ENCODE measurements at regions not wholly inside any gene's neighbourhood (a gene's known extent, or its start where the extent isn't known, plus 50 kb on each side); places are given as distances from the start of the nearest gene placed in this dataset.

DNA sequence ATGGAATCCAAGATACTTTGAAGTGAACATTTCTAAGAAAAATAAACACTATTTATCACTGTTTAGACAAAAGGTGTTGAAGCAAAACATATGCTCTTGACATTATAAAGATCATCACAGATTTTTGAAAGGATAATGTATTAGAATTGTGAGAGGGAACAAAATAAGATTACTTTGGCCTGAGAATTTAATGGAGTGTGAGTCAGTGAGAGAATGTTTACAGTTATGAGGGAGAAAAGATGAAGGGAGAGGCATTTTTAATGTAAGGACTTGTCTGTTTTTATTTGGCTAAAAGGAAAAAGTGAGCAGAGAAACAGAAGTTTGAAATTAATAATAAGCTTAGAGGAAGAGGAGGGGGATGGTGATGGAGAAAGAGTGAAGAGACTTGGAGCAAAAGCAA, 1010.1 kb downstream of the EFNA5 start:
- H3K36me3 ChIP-seq, result no peaks in the 10 kb centered on the region
- no peak for DNase-seq (ENCODE audit: low read depth in 1 of 2, low spot score in 1 of 2)
- H3K4me3 ChIP-seq, result no peak overlapping the region
- no peaks in the 10 kb centered on the region for H3K4me1 ChIP-seq (ENCODE audit: low read depth)
- H3K27me3 ChIP-seq, result no peaks in the 10 kb centered on the region
- no peak overlapping the region for H3K27ac ChIP-seq
- H3K9me3 ChIP-seq (ENCODE audit: low read depth), result no peaks in the 10 kb centered on the region
- TF ChIP-seq, protein P1, sequence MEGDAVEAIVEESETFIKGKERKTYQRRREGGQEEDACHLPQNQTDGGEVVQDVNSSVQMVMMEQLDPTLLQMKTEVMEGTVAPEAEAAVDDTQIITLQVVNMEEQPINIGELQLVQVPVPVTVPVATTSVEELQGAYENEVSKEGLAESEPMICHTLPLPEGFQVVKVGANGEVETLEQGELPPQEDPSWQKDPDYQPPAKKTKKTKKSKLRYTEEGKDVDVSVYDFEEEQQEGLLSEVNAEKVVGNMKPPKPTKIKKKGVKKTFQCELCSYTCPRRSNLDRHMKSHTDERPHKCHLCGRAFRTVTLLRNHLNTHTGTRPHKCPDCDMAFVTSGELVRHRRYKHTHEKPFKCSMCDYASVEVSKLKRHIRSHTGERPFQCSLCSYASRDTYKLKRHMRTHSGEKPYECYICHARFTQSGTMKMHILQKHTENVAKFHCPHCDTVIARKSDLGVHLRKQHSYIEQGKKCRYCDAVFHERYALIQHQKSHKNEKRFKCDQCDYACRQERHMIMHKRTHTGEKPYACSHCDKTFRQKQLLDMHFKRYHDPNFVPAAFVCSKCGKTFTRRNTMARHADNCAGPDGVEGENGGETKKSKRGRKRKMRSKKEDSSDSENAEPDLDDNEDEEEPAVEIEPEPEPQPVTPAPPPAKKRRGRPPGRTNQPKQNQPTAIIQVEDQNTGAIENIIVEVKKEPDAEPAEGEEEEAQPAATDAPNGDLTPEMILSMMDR (IDR thresholded peaks at IDR 0.05; ENCODE audit: low read depth, low read length), result no peak

DNA sequence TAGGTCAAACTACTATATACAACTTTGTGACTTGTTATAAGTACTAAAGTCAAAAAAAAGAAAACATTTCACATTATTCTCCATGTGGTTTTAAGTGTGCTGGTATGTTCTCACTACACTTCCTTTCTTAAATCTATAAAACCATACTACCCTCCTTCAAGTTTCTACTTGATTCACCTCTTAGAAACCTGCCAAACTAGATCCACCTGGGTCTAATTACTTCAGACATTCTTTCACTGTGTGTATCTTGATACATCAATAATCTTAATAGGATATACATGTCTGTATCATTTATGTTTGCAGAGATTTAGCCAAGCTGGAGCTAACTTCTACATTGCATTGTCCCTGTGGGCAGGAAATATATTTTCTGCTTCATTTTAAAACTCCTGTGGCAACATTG, 1012.6 kb downstream of the EFNA5 start:
- H3K27ac ChIP-seq, result no peak overlapping the region
- H3K9me3 ChIP-seq (ENCODE audit: low read depth), result no peaks in the 10 kb centered on the region
- H3K4me1 ChIP-seq (ENCODE audit: low read depth), result no peaks in the 10 kb centered on the region
- DNase-seq (ENCODE audit: low read depth in 1 of 2, low spot score in 1 of 2), result no peak
- H3K27me3 ChIP-seq, result no peaks in the 10 kb centered on the region
- no peak overlapping the region for H3K4me3 ChIP-seq
- TF ChIP-seq, protein P1 (IDR thresholded peaks at IDR 0.05; ENCODE audit: low read depth, low read length), result no peak
- no peaks in the 10 kb centered on the region for H3K36me3 ChIP-seq

DNA sequence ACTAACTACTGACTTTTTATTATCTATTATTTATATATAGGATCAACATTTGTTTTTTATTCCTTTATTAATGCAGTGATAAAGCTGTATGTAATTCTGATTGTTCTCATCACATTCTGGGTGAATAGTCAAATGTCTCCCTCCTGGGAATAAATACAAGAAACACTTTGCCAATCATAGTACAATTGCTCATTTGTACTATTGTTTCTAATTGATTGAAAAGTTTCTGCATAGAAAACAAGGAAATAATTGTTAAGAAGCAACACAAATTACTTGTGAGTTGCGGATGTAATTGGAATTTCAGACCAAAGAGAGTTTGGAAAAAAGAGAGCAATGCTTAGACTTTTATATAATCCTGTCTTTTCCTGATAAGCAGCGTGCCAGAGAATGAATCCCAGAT, 1013.9 kb downstream of the EFNA5 start:
- TF ChIP-seq, protein P1 (IDR thresholded peaks at IDR 0.05; ENCODE audit: low read depth, low read length), result no peak
- Histone ChIP-seq H3K27ac (no peak overlapping the region), H3K27me3 (no peaks in the 10 kb centered on the region), H3K4me1 (ENCODE audit: low read depth) (no peaks in the 10 kb centered on the region), H3K9me3 (ENCODE audit: low read depth) (no peaks in the 10 kb centered on the region), H3K36me3 (no peaks in the 10 kb centered on the region), H3K4me3 (no peak overlapping the region)
- DNase-seq (ENCODE audit: low read depth in 1 of 2, low spot score in 1 of 2), result no peak

GRCh38 chr5:106649031-106649430, 1021.7 kb downstream of the EFNA5 start:
- no peaks in the 10 kb centered on the region for H3K9me3 ChIP-seq (ENCODE audit: low read depth)
- TF ChIP-seq, protein P1 (IDR thresholded peaks at IDR 0.05; ENCODE audit: low read depth, low read length), result no peak
- no peaks in the 10 kb centered on the region for H3K4me1 ChIP-seq (ENCODE audit: low read depth)
- H3K36me3 ChIP-seq, result no peaks in the 10 kb centered on the region
- no peak overlapping the region for H3K27ac ChIP-seq
- DNase-seq (ENCODE audit: low read depth in 1 of 2, low spot score in 1 of 2), result no peak
- no peak overlapping the region for H3K4me3 ChIP-seq
- H3K27me3 ChIP-seq, result no peaks in the 10 kb centered on the region

- no peak for DNase-seq (ENCODE audit: low read depth in 1 of 2, low spot score in 1 of 2)
- no peaks in the 10 kb centered on the region for H3K36me3 ChIP-seq
- no peak overlapping the region for H3K4me3 ChIP-seq
- H3K9me3 ChIP-seq (ENCODE audit: low read depth), result no peaks in the 10 kb centered on the region
- H3K4me1 ChIP-seq (ENCODE audit: low read depth), result no peaks in the 10 kb centered on the region
- TF ChIP-seq, protein P1 (IDR thresholded peaks at IDR 0.05; ENCODE audit: low read depth, low read length), result no peak
- H3K27me3 ChIP-seq, result no peaks in the 10 kb centered on the region
- no peak overlapping the region for H3K27ac ChIP-seq
Observed at GRCh38 chr5:106648401-106648800, 1022.3 kb downstream of the EFNA5 start.

GRCh38 chr5:106646106-106646505, 1024.6 kb downstream of the EFNA5 start:
- no peaks in the 10 kb centered on the region for H3K4me1 ChIP-seq (ENCODE audit: low read depth)
- H3K9me3 ChIP-seq (ENCODE audit: low read depth), result no peaks in the 10 kb centered on the region
- no peak overlapping the region for H3K4me3 ChIP-seq
- H3K27ac ChIP-seq, result no peak overlapping the region
- H3K36me3 ChIP-seq, result no peaks in the 10 kb centered on the region
- DNase-seq (ENCODE audit: low read depth in 1 of 2, low spot score in 1 of 2), result no peak
- H3K27me3 ChIP-seq, result no peaks in the 10 kb centered on the region
- TF ChIP-seq, protein P1 (IDR thresholded peaks at IDR 0.05; ENCODE audit: low read depth, low read length), result no peak
